ENCODE measurements at regions not wholly inside any gene's neighbourhood (a gene's known extent, or its start where the extent isn't known, plus 50 kb on each side); places are given as distances from the start of the nearest gene placed in this dataset.

DNA sequence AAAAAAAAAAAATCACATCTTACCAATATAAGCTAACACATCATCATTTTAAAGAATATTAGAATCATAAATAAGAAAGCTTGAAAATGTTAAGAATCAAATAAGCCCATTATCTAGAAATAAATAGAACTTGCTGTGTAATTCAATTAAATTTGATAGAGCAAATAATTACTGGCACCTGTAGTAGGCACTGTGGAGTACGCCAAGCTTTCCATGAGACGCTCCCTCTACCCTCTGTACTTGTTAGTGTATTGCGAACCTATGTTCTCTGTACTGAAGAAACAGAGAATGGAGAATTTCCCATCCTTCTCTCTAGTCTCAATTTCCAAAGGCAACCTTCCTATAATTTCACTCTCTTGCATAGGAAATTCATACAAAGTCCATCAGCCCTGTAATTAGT is 61.7 kb upstream of the HAND2 start:
- no peaks in the 10 kb centered on the region for H3F3A ChIP-seq (ENCODE audit: control insufficient read depth, insufficient read depth)
- H4K20me1 ChIP-seq (ENCODE audit: control insufficient read depth, insufficient read depth, low read depth, low read length): no peaks in the 10 kb centered on the region
- no peak overlapping the region for H3K27ac ChIP-seq (ENCODE audit: low read depth, low read length)
- TF ChIP-seq EZH2phosphoT487 (IDR thresholded peaks at IDR 0.05; ENCODE audit: borderline replicate concordance, low read length) (no peak), CTCF (IDR thresholded peaks at IDR 0.05; ENCODE audit: low read depth, low read length, poor library complexity, severe bottlenecking) (no peak)
- no peaks in the 10 kb centered on the region for H3K27me3 ChIP-seq (ENCODE audit: control insufficient read depth, low read length)
- no peaks in the 10 kb centered on the region for H3K79me2 ChIP-seq (ENCODE audit: control insufficient read depth, low read length)
- no peak overlapping the region for H3K4me3 ChIP-seq (ENCODE audit: low read length)
- H3K4me2 ChIP-seq (ENCODE audit: low read length): no peak overlapping the region
- H3K9me3 ChIP-seq (ENCODE audit: control insufficient read depth, insufficient read depth, low read length): no peaks in the 10 kb centered on the region
- H3K4me1 ChIP-seq (ENCODE audit: control insufficient read depth, low read length): no peaks in the 10 kb centered on the region
- no peaks in the 10 kb centered on the region for H3K9me2 ChIP-seq (replicated peaks; ENCODE audit: control insufficient read depth, low read length)
- H3K36me3 ChIP-seq (ENCODE audit: control insufficient read depth, low read length): no peaks in the 10 kb centered on the region

DNA sequence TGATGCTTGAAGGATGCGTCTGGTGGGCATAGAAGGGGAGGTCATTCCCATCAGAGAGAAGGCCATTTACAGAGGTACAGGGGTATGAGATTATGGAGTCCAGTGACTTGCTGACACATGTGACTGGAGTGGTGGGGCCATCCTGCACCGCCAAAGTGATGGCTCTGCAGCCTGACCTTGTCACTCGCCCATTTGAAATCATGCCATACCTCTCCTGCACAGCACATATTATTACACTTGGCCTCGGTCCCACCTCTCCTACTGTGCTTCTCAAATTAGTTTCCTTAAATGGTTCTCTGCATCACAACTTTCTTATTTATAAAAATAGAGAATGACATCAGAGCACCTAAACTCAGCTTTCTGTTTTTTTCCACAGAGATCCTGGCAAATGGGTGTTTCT is 60.7 kb upstream of the HAND2 start:
- TF ChIP-seq CTCF (IDR thresholded peaks at IDR 0.05; ENCODE audit: low read depth, low read length, poor library complexity, severe bottlenecking) (no peak), EZH2phosphoT487 (IDR thresholded peaks at IDR 0.05; ENCODE audit: borderline replicate concordance, low read length) (no peak)
- H3K79me2 ChIP-seq (ENCODE audit: control insufficient read depth, low read length): no peaks in the 10 kb centered on the region

GRCh38 chr4:173585876-173586572 is 56.0 kb upstream of the HAND2 start:
- H3K4me3 ChIP-seq (ENCODE audit: low read length): no peak overlapping the region
- TF ChIP-seq CTCF (IDR thresholded peaks at IDR 0.05; ENCODE audit: low read depth, low read length, poor library complexity, severe bottlenecking) (no peak), EZH2phosphoT487 (IDR thresholded peaks at IDR 0.05; ENCODE audit: borderline replicate concordance, low read length) (no peak)
- no peaks in the 10 kb centered on the region for H3K36me3 ChIP-seq (ENCODE audit: control insufficient read depth, low read length)
- no peaks in the 10 kb centered on the region for H3K9me3 ChIP-seq (ENCODE audit: control insufficient read depth, insufficient read depth, low read length)
- H3K27me3 ChIP-seq (ENCODE audit: control insufficient read depth, low read length): no peaks in the 10 kb centered on the region
- no peaks in the 10 kb centered on the region for H3K9me2 ChIP-seq (replicated peaks; ENCODE audit: control insufficient read depth, low read length)
- H4K20me1 ChIP-seq (ENCODE audit: control insufficient read depth, insufficient read depth, low read depth, low read length): no peaks in the 10 kb centered on the region
- no peaks in the 10 kb centered on the region for H3K79me2 ChIP-seq (ENCODE audit: control insufficient read depth, low read length)
- no peaks in the 10 kb centered on the region for H3K4me1 ChIP-seq (ENCODE audit: control insufficient read depth, low read length)
- no peak overlapping the region for H3K4me2 ChIP-seq (ENCODE audit: low read length)
- H3F3A ChIP-seq (ENCODE audit: control insufficient read depth, insufficient read depth): no peaks in the 10 kb centered on the region
- no peak overlapping the region for H3K27ac ChIP-seq (ENCODE audit: low read depth, low read length)

More for the DNA sequence above, 60.7 kb upstream of the HAND2 start:
- Histone ChIP-seq H3K36me3 (ENCODE audit: control insufficient read depth, low read length) (no peaks in the 10 kb centered on the region), H3K4me2 (ENCODE audit: low read length) (no peak overlapping the region), H3F3A (ENCODE audit: control insufficient read depth, insufficient read depth) (no peaks in the 10 kb centered on the region), H3K4me1 (ENCODE audit: control insufficient read depth, low read length) (no peaks in the 10 kb centered on the region), H3K9me2 (replicated peaks; ENCODE audit: control insufficient read depth, low read length) (no peaks in the 10 kb centered on the region), H3K27ac (ENCODE audit: low read depth, low read length) (no peak overlapping the region), H3K4me3 (ENCODE audit: low read length) (no peak overlapping the region), H3K9me3 (ENCODE audit: control insufficient read depth, insufficient read depth, low read length) (no peaks in the 10 kb centered on the region), H3K27me3 (ENCODE audit: control insufficient read depth, low read length) (no peaks in the 10 kb centered on the region), H4K20me1 (ENCODE audit: control insufficient read depth, insufficient read depth, low read depth, low read length) (no peaks in the 10 kb centered on the region)
